ENCODE measurements at regions not wholly inside any gene's neighbourhood (a gene's known extent, or its start where the extent isn't known, plus 50 kb on each side); places are given as distances from the start of the nearest gene placed in this dataset.

DNA sequence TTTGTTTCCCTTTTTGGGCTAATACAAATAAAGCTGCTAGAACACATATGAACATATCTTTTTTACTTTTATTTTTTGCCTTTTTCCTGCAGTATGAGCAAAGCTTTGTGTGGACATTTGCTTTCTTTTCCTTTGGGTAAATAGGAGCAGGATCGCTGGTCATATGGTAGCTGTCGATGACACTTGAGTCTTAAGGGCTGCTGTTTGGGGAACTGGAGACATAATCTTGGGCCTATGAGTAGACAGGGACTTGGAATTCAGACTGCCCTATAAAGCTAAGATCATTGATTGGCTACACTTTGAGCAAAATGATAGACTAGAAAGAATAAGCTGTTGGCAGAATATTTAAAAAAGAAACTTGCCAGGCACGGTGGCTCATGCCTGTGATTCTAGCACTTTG, 60.9 kb upstream of the ABL1 start (continued):
- no peak for TF ChIP-seq GRHL2 (CRISPR knock-in tag; IDR thresholded peaks at IDR 0.05; ENCODE audit: insufficient replicate concordance, severe bottlenecking)
- no peak for TF ChIP-seq ATF1 (CRISPR knock-in tag; IDR thresholded peaks at IDR 0.05)

DNA sequence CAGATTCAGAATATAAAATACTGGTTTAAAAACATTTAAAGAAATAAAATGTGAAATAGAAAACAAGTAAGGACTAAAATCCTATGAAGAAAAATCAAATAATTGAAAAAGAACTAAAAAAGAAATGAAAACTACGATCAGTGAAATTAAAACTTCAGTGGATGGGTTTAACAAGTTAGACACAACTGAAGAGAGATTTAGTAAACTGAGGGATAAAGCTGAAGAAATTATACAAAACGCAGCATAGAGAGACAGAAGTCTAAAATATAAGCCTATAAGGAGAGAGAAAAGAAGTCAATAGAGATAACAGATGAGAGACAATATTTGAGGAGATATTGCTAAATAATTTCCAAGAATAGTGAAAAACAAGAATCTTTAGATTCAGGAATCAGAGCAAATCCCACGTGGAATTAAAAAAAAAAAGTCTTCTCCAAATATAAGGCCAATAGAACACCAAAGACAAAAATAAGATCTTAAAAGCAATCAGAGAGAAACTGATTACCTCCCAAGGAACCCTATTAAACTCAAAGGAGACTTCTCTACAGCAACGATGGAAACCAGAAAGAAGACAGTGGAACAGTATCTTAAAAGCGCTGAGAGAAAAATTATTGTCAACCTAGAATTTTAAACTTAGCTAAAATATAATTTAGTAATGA, 59.6 kb upstream of the ABL1 start:
- Mint-ChIP-seq H3K4me3 (no peak overlapping the region), H3K36me3 (peaks cover 8% of the 10 kb centered on the region), H3K27me3 (ENCODE audit: low read depth) (no peaks in the 10 kb centered on the region), H3K9me3 (peaks cover 18% of the 10 kb centered on the region), H3K4me1 (peaks cover 12% of the 10 kb centered on the region), H3K27ac (no peak overlapping the region)
- TF ChIP-seq, protein P1, sequence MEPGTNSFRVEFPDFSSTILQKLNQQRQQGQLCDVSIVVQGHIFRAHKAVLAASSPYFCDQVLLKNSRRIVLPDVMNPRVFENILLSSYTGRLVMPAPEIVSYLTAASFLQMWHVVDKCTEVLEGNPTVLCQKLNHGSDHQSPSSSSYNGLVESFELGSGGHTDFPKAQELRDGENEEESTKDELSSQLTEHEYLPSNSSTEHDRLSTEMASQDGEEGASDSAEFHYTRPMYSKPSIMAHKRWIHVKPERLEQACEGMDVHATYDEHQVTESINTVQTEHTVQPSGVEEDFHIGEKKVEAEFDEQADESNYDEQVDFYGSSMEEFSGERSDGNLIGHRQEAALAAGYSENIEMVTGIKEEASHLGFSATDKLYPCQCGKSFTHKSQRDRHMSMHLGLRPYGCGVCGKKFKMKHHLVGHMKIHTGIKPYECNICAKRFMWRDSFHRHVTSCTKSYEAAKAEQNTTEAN (CRISPR knock-in tag; IDR thresholded peaks at IDR 0.05), result no peak
- TF ChIP-seq FOXK1 (CRISPR knock-in tag; IDR thresholded peaks at IDR 0.05) (no peak), ELF4 (CRISPR knock-in tag; IDR thresholded peaks at IDR 0.05; ENCODE audit: low read depth) (no peak), TEAD1 (CRISPR knock-in tag; IDR thresholded peaks at IDR 0.05) (no peak), ZBTB21 (CRISPR knock-in tag; IDR thresholded peaks at IDR 0.05; ENCODE audit: borderline replicate concordance) (no peak), NFYB (CRISPR knock-in tag; conservative IDR thresholded peaks at IDR 0.05; ENCODE audit: low read depth) (no peak), CBFB (CRISPR knock-in tag; IDR thresholded peaks at IDR 0.05; ENCODE audit: low read depth) (no peak), RORB (CRISPR knock-in tag; IDR thresholded peaks at IDR 0.05) (no peak), EMX1 (CRISPR knock-in tag; IDR thresholded peaks at IDR 0.05) (no peak), ZNF219 (CRISPR knock-in tag; IDR thresholded peaks at IDR 0.05; ENCODE audit: borderline replicate concordance) (no peak), ZNF263 (CRISPR knock-in tag; IDR thresholded peaks at IDR 0.05; ENCODE audit: low read depth) (no peak), MYBL2 (CRISPR knock-in tag; IDR thresholded peaks at IDR 0.05) (no peak), ETV6 (CRISPR knock-in tag; IDR thresholded peaks at IDR 0.05) (no peak), RELA (CRISPR knock-in tag; IDR thresholded peaks at IDR 0.05; ENCODE audit: borderline replicate concordance) (no peak), CTCF (IDR thresholded peaks at IDR 0.05) (no peak), CREB1 (CRISPR knock-in tag; IDR thresholded peaks at IDR 0.05) (no peak), PREB (CRISPR knock-in tag; IDR thresholded peaks at IDR 0.05; ENCODE audit: borderline replicate concordance) (no peak)
- TF ChIP-seq, protein P2, sequence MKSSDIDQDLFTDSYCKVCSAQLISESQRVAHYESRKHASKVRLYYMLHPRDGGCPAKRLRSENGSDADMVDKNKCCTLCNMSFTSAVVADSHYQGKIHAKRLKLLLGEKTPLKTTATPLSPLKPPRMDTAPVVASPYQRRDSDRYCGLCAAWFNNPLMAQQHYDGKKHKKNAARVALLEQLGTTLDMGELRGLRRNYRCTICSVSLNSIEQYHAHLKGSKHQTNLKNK (CRISPR knock-in tag; IDR thresholded peaks at IDR 0.05), result no peak
- TF ChIP-seq, protein P3, sequence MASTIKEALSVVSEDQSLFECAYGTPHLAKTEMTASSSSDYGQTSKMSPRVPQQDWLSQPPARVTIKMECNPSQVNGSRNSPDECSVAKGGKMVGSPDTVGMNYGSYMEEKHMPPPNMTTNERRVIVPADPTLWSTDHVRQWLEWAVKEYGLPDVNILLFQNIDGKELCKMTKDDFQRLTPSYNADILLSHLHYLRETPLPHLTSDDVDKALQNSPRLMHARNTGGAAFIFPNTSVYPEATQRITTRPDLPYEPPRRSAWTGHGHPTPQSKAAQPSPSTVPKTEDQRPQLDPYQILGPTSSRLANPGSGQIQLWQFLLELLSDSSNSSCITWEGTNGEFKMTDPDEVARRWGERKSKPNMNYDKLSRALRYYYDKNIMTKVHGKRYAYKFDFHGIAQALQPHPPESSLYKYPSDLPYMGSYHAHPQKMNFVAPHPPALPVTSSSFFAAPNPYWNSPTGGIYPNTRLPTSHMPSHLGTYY (CRISPR knock-in tag; IDR thresholded peaks at IDR 0.05), result no peak
- CTCF ChIA-PET, result interaction anchor here (0.8 to 1.8 kb wide), 3 partner anchors 87 to 91 kb away, joined by 3 to 16 read pairs (median 3); no protein-coding TSS in a partner anchor
- DNase-seq (ENCODE audit: low spot score), result no peak
- ATAC-seq, result no peak
- POLR2A ChIA-PET, result interaction anchor here (1.4 kb wide), 1 partner anchor 31 kb away, joined by 3 read pairs; no protein-coding TSS in a partner anchor

Measured in WTC11 (cell line).